ENCODE measurements at regions not wholly inside any gene's neighbourhood (a gene's known extent, or its start where the extent isn't known, plus 50 kb on each side); places are given as distances from the start of the nearest gene placed in this dataset.
A peak's percentile ranks its signal among the peaks of the same experiment; 100 is the strongest.

DNA sequence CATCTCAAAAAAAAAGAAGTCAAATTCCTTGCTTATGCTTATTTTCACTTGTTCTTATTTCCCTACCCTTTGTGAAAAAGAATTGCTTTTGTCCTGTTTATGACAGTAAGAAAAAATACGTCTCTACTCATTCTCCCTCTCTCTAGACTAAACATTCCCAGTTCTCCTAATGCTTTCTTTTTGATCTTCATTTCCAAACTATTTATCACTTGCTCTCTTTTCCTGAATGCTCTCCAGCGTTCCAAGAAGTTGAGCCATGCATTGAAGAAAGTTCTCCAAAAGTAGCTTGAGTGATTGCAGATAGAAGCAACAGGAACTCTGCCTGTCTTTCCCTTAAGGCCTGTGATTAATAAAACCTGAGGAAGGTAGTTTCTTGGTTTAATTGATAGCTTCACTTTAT is 53.1 kb upstream of the TMEM170B start:
- H3K9ac ChIP-seq (ENCODE audit: low read length in 3 of 3) = no peak overlapping the region
- H3K4me1 ChIP-seq (ENCODE audit: control insufficient read depth in 2 of 3, insufficient read depth in 2 of 3, low read depth in 1 of 3, low read length in 3 of 3) = peaks cover 0 to 5% (median 4%) of the 10 kb centered on the region in 3 donors
- H3K9me3 ChIP-seq (ENCODE audit: control insufficient read depth in 2 of 3, insufficient read depth in 1 of 3, low read length in 3 of 3) = no peaks in the 10 kb centered on the region
- intact Hi-C loops (cut with DNase I) = no loop called here
- FAIRE-seq (no peak), DNase-seq (no peak)
- TF ChIP-seq, protein P1, sequence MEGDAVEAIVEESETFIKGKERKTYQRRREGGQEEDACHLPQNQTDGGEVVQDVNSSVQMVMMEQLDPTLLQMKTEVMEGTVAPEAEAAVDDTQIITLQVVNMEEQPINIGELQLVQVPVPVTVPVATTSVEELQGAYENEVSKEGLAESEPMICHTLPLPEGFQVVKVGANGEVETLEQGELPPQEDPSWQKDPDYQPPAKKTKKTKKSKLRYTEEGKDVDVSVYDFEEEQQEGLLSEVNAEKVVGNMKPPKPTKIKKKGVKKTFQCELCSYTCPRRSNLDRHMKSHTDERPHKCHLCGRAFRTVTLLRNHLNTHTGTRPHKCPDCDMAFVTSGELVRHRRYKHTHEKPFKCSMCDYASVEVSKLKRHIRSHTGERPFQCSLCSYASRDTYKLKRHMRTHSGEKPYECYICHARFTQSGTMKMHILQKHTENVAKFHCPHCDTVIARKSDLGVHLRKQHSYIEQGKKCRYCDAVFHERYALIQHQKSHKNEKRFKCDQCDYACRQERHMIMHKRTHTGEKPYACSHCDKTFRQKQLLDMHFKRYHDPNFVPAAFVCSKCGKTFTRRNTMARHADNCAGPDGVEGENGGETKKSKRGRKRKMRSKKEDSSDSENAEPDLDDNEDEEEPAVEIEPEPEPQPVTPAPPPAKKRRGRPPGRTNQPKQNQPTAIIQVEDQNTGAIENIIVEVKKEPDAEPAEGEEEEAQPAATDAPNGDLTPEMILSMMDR (IDR thresholded peaks at IDR 0.05; ENCODE audit: borderline replicate concordance, extremely low read depth, insufficient read depth) = no peak
- no peaks in the 10 kb centered on the region for H3K36me3 ChIP-seq (ENCODE audit: control insufficient read depth in 2 of 3, insufficient read depth in 3 of 3, low read length in 3 of 3)
- H3K27me3 ChIP-seq (ENCODE audit: control insufficient read depth, insufficient read depth, low read length) = no peaks in the 10 kb centered on the region
- H3K27ac ChIP-seq (ENCODE audit: low read depth in 2 of 2, low read length in 2 of 2) = no peak overlapping the region
- no peak overlapping the region for H3K4me3 ChIP-seq (ENCODE audit: low read length in 3 of 3)

DNA sequence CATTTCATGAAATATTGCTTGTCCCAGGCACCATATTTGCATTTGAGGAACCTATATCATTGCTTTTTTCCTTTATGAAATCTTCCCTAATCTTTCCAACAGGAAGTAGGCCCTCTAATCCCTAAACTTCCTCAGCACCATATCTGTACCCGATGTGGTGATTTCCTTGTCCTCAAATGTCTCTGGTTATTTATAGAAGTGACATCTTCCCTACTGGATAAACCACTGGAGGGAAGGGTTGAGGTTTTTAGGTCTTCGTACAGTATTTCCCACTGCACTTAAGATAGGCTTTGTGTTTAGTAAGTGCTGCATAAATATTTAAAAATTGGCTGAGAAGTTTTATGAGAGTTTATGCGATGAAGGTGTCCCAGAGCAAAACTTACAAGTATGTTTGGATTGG is 54.9 kb upstream of the TMEM170B start:
- Histone ChIP-seq H3K4me3 (ENCODE audit: low read length in 3 of 3) (no peak overlapping the region), H3K36me3 (ENCODE audit: control insufficient read depth in 2 of 3, insufficient read depth in 3 of 3, low read length in 3 of 3) (no peaks in the 10 kb centered on the region), H3K9ac (ENCODE audit: low read length in 3 of 3) (no peak overlapping the region), H3K9me3 (ENCODE audit: control insufficient read depth in 2 of 3, insufficient read depth in 1 of 3, low read length in 3 of 3) (no peaks in the 10 kb centered on the region), H3K4me1 (ENCODE audit: control insufficient read depth in 2 of 3, insufficient read depth in 2 of 3, low read depth in 1 of 3, low read length in 3 of 3) (peaks cover 2 to 6% (median 5%) of the 10 kb centered on the region in 3 donors), H3K27me3 (ENCODE audit: control insufficient read depth, insufficient read depth, low read length) (no peaks in the 10 kb centered on the region), H3K27ac (ENCODE audit: low read depth in 2 of 2, low read length in 2 of 2) (no peak overlapping the region)
- DNase-seq = no peak
- intact Hi-C loops (cut with DNase I) = no loop called here
- TF ChIP-seq, protein P1 (IDR thresholded peaks at IDR 0.05; ENCODE audit: borderline replicate concordance, extremely low read depth, insufficient read depth) = no peak
- no peak for FAIRE-seq

DNA sequence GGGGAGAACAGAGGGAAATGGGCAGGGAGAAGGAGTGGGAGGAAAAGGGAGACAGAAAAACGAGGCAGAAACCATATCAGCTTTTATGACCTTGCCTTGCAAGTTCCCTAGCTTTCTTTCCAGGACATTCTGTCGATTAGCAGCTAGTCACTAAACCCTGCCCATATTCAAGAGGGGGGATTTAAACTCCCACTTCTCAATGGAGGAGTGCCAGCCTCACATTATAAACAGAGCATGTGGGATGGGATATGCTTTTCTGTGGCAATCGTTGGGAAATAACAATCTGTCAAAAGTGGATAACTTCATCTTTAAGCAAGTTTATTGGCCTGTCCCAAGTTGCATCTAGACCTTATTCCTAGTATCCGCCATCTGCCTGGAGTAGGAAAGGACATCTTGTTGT is 57.0 kb upstream of the TMEM170B start:
- no peaks in the 10 kb centered on the region for H3K36me3 ChIP-seq (ENCODE audit: control insufficient read depth in 2 of 3, insufficient read depth in 3 of 3, low read length in 3 of 3)
- no peak for DNase-seq
- H3K27me3 ChIP-seq (ENCODE audit: control insufficient read depth, insufficient read depth, low read length) = no peaks in the 10 kb centered on the region
- H3K9ac ChIP-seq (ENCODE audit: low read length in 3 of 3) = no peak overlapping the region
- no peak for FAIRE-seq
- no peaks in the 10 kb centered on the region for H3K9me3 ChIP-seq (ENCODE audit: control insufficient read depth in 2 of 3, insufficient read depth in 1 of 3, low read length in 3 of 3)
- H3K27ac ChIP-seq (ENCODE audit: low read depth in 2 of 2, low read length in 2 of 2) = no peak overlapping the region
- intact Hi-C loops (cut with DNase I) = no loop called here
- H3K4me1 ChIP-seq (ENCODE audit: control insufficient read depth in 2 of 3, insufficient read depth in 2 of 3, low read depth in 1 of 3, low read length in 3 of 3) = peaks cover 2 to 6% (median 5%) of the 10 kb centered on the region in 3 donors
- no peak overlapping the region for H3K4me3 ChIP-seq (ENCODE audit: low read length in 3 of 3)
- TF ChIP-seq, protein P1 (IDR thresholded peaks at IDR 0.05; ENCODE audit: borderline replicate concordance, extremely low read depth, insufficient read depth) = no peak

DNA sequence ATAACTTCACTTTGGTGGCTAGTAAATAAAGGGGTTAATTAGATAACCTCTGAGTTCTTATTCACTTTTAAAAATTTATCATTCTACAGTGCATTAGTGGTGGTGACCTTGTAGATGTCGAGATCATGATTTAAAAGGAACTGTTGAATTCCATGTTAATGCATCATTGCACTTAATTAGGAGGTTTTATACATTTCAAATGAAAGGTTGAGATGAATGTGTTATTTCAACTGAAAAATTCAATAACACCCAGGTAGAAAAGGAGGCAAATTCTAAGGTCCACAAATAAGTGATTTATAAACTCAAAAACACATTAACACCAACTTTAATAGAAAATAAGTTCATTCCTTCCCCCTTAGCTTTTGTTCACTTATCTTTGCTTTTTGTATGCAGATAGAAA is 58.3 kb upstream of the TMEM170B start:
- H3K27ac ChIP-seq (ENCODE audit: low read depth in 2 of 2, low read length in 2 of 2) = peak overlapping the region in 1 of 2 donors; percentile 30
- no peaks in the 10 kb centered on the region for H3K36me3 ChIP-seq (ENCODE audit: control insufficient read depth in 2 of 3, insufficient read depth in 3 of 3, low read length in 3 of 3)
- peaks cover 2 to 6% (median 5%) of the 10 kb centered on the region in 3 donors for H3K4me1 ChIP-seq (ENCODE audit: control insufficient read depth in 2 of 3, insufficient read depth in 2 of 3, low read depth in 1 of 3, low read length in 3 of 3)
- DNase-seq (peak in 1 of 5 donors; percentile 36), FAIRE-seq (peak; percentile 80)
- H3K9me3 ChIP-seq (ENCODE audit: control insufficient read depth in 2 of 3, insufficient read depth in 1 of 3, low read length in 3 of 3) = no peaks in the 10 kb centered on the region
- TF ChIP-seq, protein P1 (IDR thresholded peaks at IDR 0.05; ENCODE audit: borderline replicate concordance, extremely low read depth, insufficient read depth) = no peak
- H3K9ac ChIP-seq (ENCODE audit: low read length in 3 of 3) = no peak overlapping the region
- H3K27me3 ChIP-seq (ENCODE audit: control insufficient read depth, insufficient read depth, low read length) = no peaks in the 10 kb centered on the region
- H3K4me3 ChIP-seq (ENCODE audit: low read length in 3 of 3) = no peak overlapping the region
- intact Hi-C loops (cut with DNase I) = no loop called here

Data from kidney (tissue), 13 donors.